CD14-positive monocyte (primary cell): ENCODE measurements at regions not wholly inside any gene's neighbourhood (a gene's known extent, or its start where the extent isn't known, plus 50 kb on each side); places are given as distances from the start of the nearest gene placed in this dataset.

Experiments used
- DNase-seq, 3 donors: peaks; one replicate each; pipeline ENCODE4 v3.0.0-alpha.2; 2011 to 2022
- H2AFZ ChIP-seq: 2 replicates; pipeline ENCODE4 v1.6.0; 2012; ENCODE audit warnings: mild to moderate bottlenecking, low read depth, low read length, inconsistent platforms; ENCODE audit not compliant: insufficient read depth, poor library complexity, severe bottlenecking
- H3K27ac ChIP-seq, 2 donors: 1 replicate in 1 of 2; 2 replicates in 1 of 2; pipeline ENCODE4 v1.5.1; 2012 to 2013; ENCODE audit warnings: low read length in 2 of 2, control low read depth in 1 of 2, inconsistent platforms in 1 of 2, low read depth in 1 of 2, mild to moderate bottlenecking in 1 of 2
- H3K27me3 ChIP-seq, 2 donors: one replicate each; pipeline versions ENCODE4 v1.6.0 to v1.6.1; 2011 to 2013; ENCODE audit warnings: low read length in 2 of 2; ENCODE audit not compliant: control insufficient read depth in 2 of 2, insufficient read depth in 2 of 2
- H3K36me3 ChIP-seq, 2 donors: replicated peaks in 1 of 2; 1 replicate in 1 of 2; 2 replicates in 1 of 2; pipeline versions ENCODE4 v1.5.1 to v1.6.1; 2012 to 2013; ENCODE audit warnings: low read length in 2 of 2, control low read depth in 1 of 2, inconsistent platforms in 1 of 2, mild to moderate bottlenecking in 1 of 2; ENCODE audit not compliant: insufficient read depth in 2 of 2, control insufficient read depth in 1 of 2
- H3K4me1 ChIP-seq, 2 donors: 1 replicate in 1 of 2; 2 replicates in 1 of 2; pipeline versions ENCODE4 v1.5.1 to v1.6.1; 2012 to 2013; ENCODE audit warnings: low read length in 2 of 2, control low read depth in 1 of 2, inconsistent platforms in 1 of 2, mild to moderate bottlenecking in 1 of 2, moderate library complexity in 1 of 2; ENCODE audit not compliant: insufficient read depth in 2 of 2, control insufficient read depth in 1 of 2
- H3K4me2 ChIP-seq: replicated peaks from 2 replicates; pipeline ENCODE3; 2012; ENCODE audit warnings: low read length, moderate library complexity, mild to moderate bottlenecking; ENCODE audit not compliant: poor library complexity, severe bottlenecking; ENCODE audit errors: extremely low read depth
- H3K4me3 ChIP-seq, 3 experiments: fragments of 200-600 bp in 1 of 3; sonication (generic) in 1 of 3; replicated peaks in 1 of 3; 1 replicate in 2 of 3; 2 replicates in 1 of 3; pipeline ENCODE4 v1.5.1; 2011 to 2013; ENCODE audit warnings: low read length in 3 of 3, mild to moderate bottlenecking in 3 of 3, control low read depth in 2 of 3, low read depth in 2 of 3, inconsistent platforms in 1 of 3, moderate library complexity in 1 of 3
- H3K79me2 ChIP-seq: 2 replicates; pipeline ENCODE4 v1.6.0; 2012; ENCODE audit warnings: mild to moderate bottlenecking, control low read depth, inconsistent platforms, low read length, moderate library complexity; ENCODE audit not compliant: insufficient read depth
- H3K9ac ChIP-seq: 2 replicates; pipeline ENCODE4 v1.6.0; 2017; ENCODE audit warnings: low read length, mild to moderate bottlenecking; ENCODE audit not compliant: insufficient read depth, poor library complexity, severe bottlenecking
- H3K9me3 ChIP-seq, 2 donors: replicated peaks in 1 of 2; 1 replicate in 1 of 2; 2 replicates in 1 of 2; pipeline versions ENCODE4 v1.5.1 to v1.6.1; 2012 to 2013; ENCODE audit warnings: low read length in 2 of 2, control low read depth in 1 of 2; ENCODE audit not compliant: control insufficient read depth in 1 of 2, insufficient read depth in 1 of 2
- H4K20me1 ChIP-seq: 2 replicates; pipeline ENCODE4 v1.6.0; 2012; ENCODE audit warnings: mild to moderate bottlenecking, low read length, control low read depth, moderate library complexity; ENCODE audit not compliant: insufficient read depth
- H3K27ac Mint-ChIP-seq, 7 donors: one replicate each; pipeline ENCODE4 v1.8.0; 2020; ENCODE audit warnings: mild to moderate bottlenecking in 7 of 7, mixed read lengths in 7 of 7, moderate library complexity in 6 of 7, inconsistent platforms in 2 of 7
- H3K27me3 Mint-ChIP-seq, 3 donors: one replicate each; pipeline ENCODE4 v1.8.0; 2021 to 2022; ENCODE audit warnings: low read depth in 3 of 3, mild to moderate bottlenecking in 3 of 3, mixed read lengths in 3 of 3, moderate library complexity in 3 of 3, inconsistent platforms in 1 of 3
- H3K36me3 Mint-ChIP-seq, 2 donors: one replicate each; pipeline ENCODE4 v1.8.0; 2020; ENCODE audit warnings: mixed read lengths in 2 of 2, inconsistent platforms in 1 of 2, mild to moderate bottlenecking in 1 of 2
- H3K4me1 Mint-ChIP-seq: one replicate; pipeline ENCODE4 v1.8.0; 2020; ENCODE audit warnings: mild to moderate bottlenecking, mixed read lengths
- H3K4me3 Mint-ChIP-seq, 2 donors: one replicate each; pipeline ENCODE4 v1.8.0; 2020; ENCODE audit warnings: mild to moderate bottlenecking in 2 of 2, mixed read lengths in 2 of 2, moderate library complexity in 1 of 2
- H3K9me3 Mint-ChIP-seq, 7 donors: one replicate each; pipeline ENCODE4 v1.8.0; 2020 to 2022; ENCODE audit warnings: mixed read lengths in 7 of 7, mild to moderate bottlenecking in 6 of 7, moderate library complexity in 6 of 7, inconsistent platforms in 2 of 7
- CTCF ChIP-seq: fragments of 200-600 bp; IDR thresholded peaks from one replicate; pipeline ENCODE4 v1.8.0; 2022; ENCODE audit warnings: antibody characterized with exemption, mild to moderate bottlenecking
- WGBS: methylation state at CpG from one replicate; pipeline ENCODE4 v1.1.5; 2013; ENCODE audit warnings: missing lambda C conversion rate; ENCODE audit not compliant: insufficient coverage; 5-methylcytosine and 5-hydroxymethylcytosine counted together
- intact Hi-C, 2 donors: fragments of 100-400 bp; cut with micrococcal nuclease; formaldehyde crosslinking; loops; one replicate each; pipeline versions ENCODE4 v1.15.0 to v1.15.1; 2023

- intact Hi-C loops: no loop called here
- H3K4me1 ChIP-seq: no peaks in the 10 kb centered on the region
- Mint-ChIP-seq H3K36me3 (no peaks in the 10 kb centered on the region), H3K27me3 (no peaks in the 10 kb centered on the region), H3K4me1 (no peaks in the 10 kb centered on the region), H3K27ac (no peak overlapping the region), H3K4me3 (no peak overlapping the region), H3K9me3 (peaks cover 3 to 6% (median 4%) of the 10 kb centered on the region in 7 donors)
- H4K20me1 ChIP-seq: no peaks in the 10 kb centered on the region
- no peak for TF ChIP-seq CTCF
- H3K27ac ChIP-seq: no peak overlapping the region
- H3K36me3 ChIP-seq: no peaks in the 10 kb centered on the region
- no peak overlapping the region for H3K9ac ChIP-seq
- peaks cover 12 to 14% of the 10 kb centered on the region in 2 donors for H3K9me3 ChIP-seq
- H3K4me3 ChIP-seq: no peak overlapping the region
- H2AFZ ChIP-seq: no peak overlapping the region
- 70% methylated on average over 2 of the region's 2 CpGs for WGBS
- no peaks in the 10 kb centered on the region for H3K79me2 ChIP-seq
- no peak for DNase-seq
- H3K4me2 ChIP-seq: no peak overlapping the region
- H3K27me3 ChIP-seq: no peaks in the 10 kb centered on the region
These were observed 751.8 kb upstream of the IGFBP3 start for GRCh38 chr7:46672861-46673260.

DNA sequence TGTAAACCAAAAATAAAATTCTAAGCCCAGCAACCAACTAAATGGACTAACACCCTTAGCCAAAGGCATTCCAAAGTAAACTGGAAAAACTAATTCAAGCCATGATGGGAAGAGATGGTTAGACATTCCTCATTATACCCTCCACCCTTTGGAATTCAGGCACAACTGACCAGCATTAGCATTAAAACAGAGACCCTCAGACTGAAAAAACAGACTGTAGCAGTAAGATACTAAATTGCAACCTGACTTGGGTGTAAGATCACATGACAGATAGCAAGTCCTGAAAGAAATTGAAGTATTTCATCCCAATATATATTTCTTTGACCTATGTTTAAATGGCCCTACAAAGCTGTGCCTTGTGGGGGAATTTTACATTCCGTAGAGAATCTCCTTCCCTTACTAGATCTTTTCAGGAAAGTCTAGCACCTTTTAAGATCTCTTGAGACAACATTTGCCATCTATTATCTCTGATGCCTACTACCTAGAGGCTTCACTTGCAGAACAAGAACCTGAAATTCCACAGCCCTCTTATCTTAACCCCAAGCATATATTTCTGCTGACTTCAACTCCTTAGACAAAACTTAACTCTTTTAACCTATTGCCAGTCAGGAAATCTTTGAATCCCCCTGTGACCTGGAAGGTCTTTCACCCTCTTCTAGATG is 750.2 kb upstream of the IGFBP3 start:
- Mint-ChIP-seq H3K9me3 (peaks cover 3 to 13% (median 6%) of the 10 kb centered on the region in 7 donors), H3K36me3 (no peaks in the 10 kb centered on the region), H3K4me3 (no peak overlapping the region), H3K4me1 (no peaks in the 10 kb centered on the region), H3K27me3 (no peaks in the 10 kb centered on the region), H3K27ac (no peak overlapping the region)
- Histone ChIP-seq H3K9me3 (peaks cover 12 to 14% of the 10 kb centered on the region in 2 donors), H2AFZ (no peak overlapping the region), H3K4me2 (no peak overlapping the region), H3K79me2 (no peaks in the 10 kb centered on the region), H3K27ac (no peak overlapping the region), H3K4me3 (no peak overlapping the region), H3K4me1 (no peaks in the 10 kb centered on the region), H3K27me3 (no peaks in the 10 kb centered on the region), H4K20me1 (no peaks in the 10 kb centered on the region), H3K9ac (no peak overlapping the region), H3K36me3 (no peaks in the 10 kb centered on the region)
- intact Hi-C loops: no loop called here
- DNase-seq: no peak
- no peak for TF ChIP-seq CTCF
- no CpG with 5 or more reads among the region's 1 CpG for WGBS
